A673 (cell line): ENCODE measurements at regions not wholly inside any gene's neighbourhood (a gene's known extent, or its start where the extent isn't known, plus 50 kb on each side); places are given as distances from the start of the nearest gene placed in this dataset.

ENCODE experiments used
- CTCF ChIP-seq: fragments of 300-800, 200-600 bp; sonication (generic); conservative IDR thresholded peaks from 2 replicates; pipeline ENCODE4 v1.5.1; 2017; ENCODE audit warnings: low read depth, mild to moderate bottlenecking, antibody characterized with exemption, low read length, moderate library complexity, mixed read lengths
- EZH2 ChIP-seq: fragments of 200-600 bp; sonication (generic); IDR thresholded peaks from 2 replicates; pipeline ENCODE4 v1.6.1; 2017; ENCODE audit warnings: borderline replicate concordance, low read depth, mild to moderate bottlenecking, mixed read lengths, antibody characterized with exemption, low read length; ENCODE audit not compliant: poor library complexity, severe bottlenecking

GRCh38 chr15:79221696-79222095, 60.8 kb upstream of the ANKRD34C start:
- TF ChIP-seq CTCF (no peak), EZH2 (no peak)
